Mesendoderm (in vitro differentiated cells): ENCODE measurements at regions not wholly inside any gene's neighbourhood (a gene's known extent, or its start where the extent isn't known, plus 50 kb on each side); places are given as distances from the start of the nearest gene placed in this dataset.

Source experiments
- DNase-seq: peaks from one replicate; pipeline ENCODE4 v3.0.0; 2013
- H2AK5ac ChIP-seq: 2 replicates; pipeline ENCODE4 v1.6.1; 2013; ENCODE audit warnings: low read length, inconsistent platforms
- H2BK120ac ChIP-seq: 2 replicates; pipeline ENCODE4 v1.6.1; 2013; ENCODE audit warnings: low read depth, mild to moderate bottlenecking, low read length, moderate library complexity, mixed read lengths
- H2BK15ac ChIP-seq: replicated peaks from 2 replicates; pipeline ENCODE4 v1.6.1; 2013; ENCODE audit warnings: low read depth, mild to moderate bottlenecking, moderate library complexity
- H2BK5ac ChIP-seq: 2 replicates; pipeline ENCODE4 v1.6.1; 2013; ENCODE audit warnings: low read length, inconsistent platforms
- H3K18ac ChIP-seq: 2 replicates; pipeline ENCODE4 v1.6.1; 2013; ENCODE audit warnings: mild to moderate bottlenecking, low read length, mixed read lengths
- H3K23ac ChIP-seq: one replicate; pipeline ENCODE4 v1.6.1; 2013; ENCODE audit warnings: low read length
- H3K27ac ChIP-seq: 2 replicates; pipeline ENCODE4 v1.5.1; 2013; ENCODE audit warnings: low read depth, mild to moderate bottlenecking, inconsistent platforms, low read length, moderate library complexity
- H3K27me3 ChIP-seq: 2 replicates; pipeline ENCODE4 v1.6.1; 2013; ENCODE audit warnings: low read length, control low read depth, mild to moderate bottlenecking, inconsistent platforms; ENCODE audit not compliant: insufficient read depth, poor library complexity
- H3K36me3 ChIP-seq: 2 replicates; pipeline ENCODE4 v1.6.1; 2013; ENCODE audit warnings: low read length, inconsistent platforms; ENCODE audit not compliant: control insufficient read depth, insufficient read depth
- H3K4ac ChIP-seq: one replicate; pipeline ENCODE4 v1.6.1; 2013; ENCODE audit warnings: low read depth, mild to moderate bottlenecking, low read length, moderate library complexity
- H3K4me1 ChIP-seq: 2 replicates; pipeline ENCODE4 v1.6.1; 2013; ENCODE audit warnings: low read depth, low read length, inconsistent platforms; ENCODE audit not compliant: control insufficient read depth
- H3K4me2 ChIP-seq: 2 replicates; pipeline ENCODE4 v1.6.1; 2013; ENCODE audit warnings: low read length
- H3K4me3 ChIP-seq: 2 replicates; pipeline ENCODE4 v1.5.1; 2013; ENCODE audit warnings: mild to moderate bottlenecking, low read length
- H3K56ac ChIP-seq: one replicate; pipeline ENCODE4 v1.6.1; 2013; ENCODE audit warnings: low read length
- H3K79me1 ChIP-seq: 2 replicates; pipeline ENCODE4 v1.6.1; 2013; ENCODE audit warnings: low read length, inconsistent platforms
- H3K79me2 ChIP-seq: 2 replicates; pipeline ENCODE4 v1.6.1; 2013; ENCODE audit warnings: mild to moderate bottlenecking, low read length; ENCODE audit not compliant: control insufficient read depth, insufficient read depth
- H3K9ac ChIP-seq: 2 replicates; pipeline ENCODE4 v1.6.1; 2013; ENCODE audit warnings: low read length, inconsistent platforms
- H4K5ac ChIP-seq: one replicate; pipeline ENCODE4 v1.6.1; 2013; ENCODE audit warnings: low read length
- H4K8ac ChIP-seq: one replicate; pipeline ENCODE4 v1.6.1; 2013; ENCODE audit warnings: low read depth, mild to moderate bottlenecking, control low read depth, low read length, moderate library complexity
- WGBS: extraction: QIAGEN DNeasy Blood & Tissue Kit; methylation state at CpG from one replicate; pipeline ENCODE4 v1.1.7; 2013; ENCODE audit warnings: low lambda C conversion rate, missing lambda C conversion rate; ENCODE audit not compliant: insufficient coverage; ENCODE audit errors: extremely low coverage; 5-methylcytosine and 5-hydroxymethylcytosine counted together

DNA sequence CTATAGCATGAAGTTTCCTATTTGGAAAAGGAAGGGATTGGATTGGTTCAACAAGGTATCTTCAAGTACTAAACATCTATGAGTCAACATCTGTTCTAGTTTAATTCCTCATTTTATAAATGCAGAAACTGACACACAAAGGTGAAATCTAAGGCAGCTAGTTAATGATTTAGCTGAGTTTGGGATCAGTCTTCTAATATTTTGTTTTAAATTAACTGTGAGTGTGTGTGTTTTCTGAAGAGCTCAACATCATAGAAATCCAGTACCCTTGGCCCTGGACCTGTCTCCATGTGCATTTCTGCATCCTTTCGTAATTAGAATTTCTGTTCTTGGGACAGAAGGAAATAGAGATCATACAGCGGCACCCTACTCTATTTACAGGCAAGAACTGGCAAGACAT is 105.9 kb downstream of the RGS2 start:
- H3K4me2 ChIP-seq = no peak overlapping the region
- H3K79me1 ChIP-seq = no peaks in the 10 kb centered on the region
- no peaks in the 10 kb centered on the region for H3K4me1 ChIP-seq
- no peak overlapping the region for H3K23ac ChIP-seq
- H3K27ac ChIP-seq = no peak overlapping the region
- no peak overlapping the region for H2BK15ac ChIP-seq
- no CpG with 5 or more reads among the region's 2 CpGs for WGBS
- no peak overlapping the region for H4K5ac ChIP-seq
- H2BK5ac ChIP-seq = no peak overlapping the region
- H4K8ac ChIP-seq = no peak overlapping the region
- H3K36me3 ChIP-seq = no peaks in the 10 kb centered on the region
- no peak overlapping the region for H3K56ac ChIP-seq
- no peaks in the 10 kb centered on the region for H3K79me2 ChIP-seq
- no peak overlapping the region for H3K18ac ChIP-seq
- no peak overlapping the region for H2AK5ac ChIP-seq
- H3K4ac ChIP-seq = no peak overlapping the region
- no peak for DNase-seq
- H3K4me3 ChIP-seq = no peak overlapping the region
- H3K9ac ChIP-seq = no peak overlapping the region
- H2BK120ac ChIP-seq = no peak overlapping the region
- H3K27me3 ChIP-seq = no peaks in the 10 kb centered on the region

DNA sequence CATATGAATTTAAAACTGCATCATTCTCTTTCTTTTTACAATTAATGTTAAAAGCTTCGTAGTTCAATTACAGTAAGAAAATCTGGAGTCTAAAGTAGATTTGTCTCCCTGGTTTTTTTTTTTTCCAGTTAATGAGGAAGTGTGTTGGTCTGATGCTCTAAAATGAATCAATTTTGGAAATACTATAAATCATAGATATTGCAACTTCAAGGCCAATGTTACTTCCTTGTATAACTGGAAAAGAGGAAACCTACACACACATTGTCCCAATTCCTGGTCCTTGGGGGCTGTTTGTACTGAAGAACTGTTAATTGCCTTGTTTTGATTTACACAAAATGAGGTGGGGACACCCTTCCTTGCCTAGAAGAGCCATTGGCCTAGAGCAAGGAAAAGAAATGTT is 107.2 kb downstream of the RGS2 start:
- no peaks in the 10 kb centered on the region for H3K79me2 ChIP-seq
- no peak overlapping the region for H3K9ac ChIP-seq
- no peaks in the 10 kb centered on the region for H3K27me3 ChIP-seq
- no peak overlapping the region for H2BK120ac ChIP-seq
- no CpG with 5 or more reads among the region's 1 CpG for WGBS
- no peak overlapping the region for H4K5ac ChIP-seq
- no peak overlapping the region for H3K18ac ChIP-seq
- no peak overlapping the region for H2BK5ac ChIP-seq
- H4K8ac ChIP-seq = no peak overlapping the region
- no peak overlapping the region for H3K4ac ChIP-seq
- DNase-seq = no peak
- no peaks in the 10 kb centered on the region for H3K4me1 ChIP-seq
- H3K56ac ChIP-seq = no peak overlapping the region
- H3K27ac ChIP-seq = no peak overlapping the region
- H3K36me3 ChIP-seq = no peaks in the 10 kb centered on the region
- H3K23ac ChIP-seq = no peak overlapping the region
- no peak overlapping the region for H2AK5ac ChIP-seq
- no peak overlapping the region for H3K4me3 ChIP-seq
- H3K79me1 ChIP-seq = no peaks in the 10 kb centered on the region
- H2BK15ac ChIP-seq = no peak overlapping the region
- no peak overlapping the region for H3K4me2 ChIP-seq

DNA sequence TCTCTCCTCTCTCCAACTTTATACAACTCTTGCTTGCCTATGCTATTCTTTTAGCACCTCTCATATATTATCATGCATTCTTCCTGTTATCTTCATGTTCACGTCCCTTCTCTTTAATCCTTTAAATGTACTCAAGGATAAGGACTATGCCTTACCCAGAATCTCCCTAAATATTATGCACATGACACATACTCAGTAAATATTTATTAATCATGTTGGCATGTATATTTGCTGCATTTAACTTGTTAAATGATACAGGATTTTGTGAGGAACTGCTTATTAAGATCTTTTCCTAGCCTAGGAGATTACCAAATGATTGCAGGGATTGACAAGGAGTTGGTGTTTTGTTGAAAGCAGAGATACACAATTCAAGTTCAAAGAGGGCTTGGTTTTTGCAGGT is 109.4 kb downstream of the RGS2 start:
- H3K9ac ChIP-seq = no peak overlapping the region
- H2BK5ac ChIP-seq = no peak overlapping the region
- H3K4ac ChIP-seq = no peak overlapping the region
- H4K8ac ChIP-seq = no peak overlapping the region
- H3K23ac ChIP-seq = no peak overlapping the region
- no peak overlapping the region for H2AK5ac ChIP-seq
- no peaks in the 10 kb centered on the region for H3K79me2 ChIP-seq
- H3K27ac ChIP-seq = no peak overlapping the region
- no peaks in the 10 kb centered on the region for H3K4me1 ChIP-seq
- H3K4me2 ChIP-seq = no peak overlapping the region
- no CpG with 5 or more reads among the region's 1 CpG for WGBS
- H3K36me3 ChIP-seq = no peaks in the 10 kb centered on the region
- no peak overlapping the region for H3K18ac ChIP-seq
- H3K79me1 ChIP-seq = no peaks in the 10 kb centered on the region
- H2BK120ac ChIP-seq = no peak overlapping the region
- H3K4me3 ChIP-seq = no peak overlapping the region
- no peak overlapping the region for H2BK15ac ChIP-seq
- no peak for DNase-seq
- H3K27me3 ChIP-seq = no peaks in the 10 kb centered on the region
- H4K5ac ChIP-seq = no peak overlapping the region
- H3K56ac ChIP-seq = no peak overlapping the region

GRCh38 chr1:192920412-192920811 is 111.6 kb downstream of the RGS2 start:
- no peaks in the 10 kb centered on the region for H3K4me1 ChIP-seq
- no peaks in the 10 kb centered on the region for H3K36me3 ChIP-seq
- no peak overlapping the region for H3K56ac ChIP-seq
- H2BK120ac ChIP-seq = no peak overlapping the region
- no peaks in the 10 kb centered on the region for H3K79me2 ChIP-seq
- H3K18ac ChIP-seq = no peak overlapping the region
- no peak overlapping the region for H2BK15ac ChIP-seq
- H4K5ac ChIP-seq = no peak overlapping the region
- no peak overlapping the region for H3K23ac ChIP-seq
- no peak for DNase-seq
- no peaks in the 10 kb centered on the region for H3K27me3 ChIP-seq
- no peaks in the 10 kb centered on the region for H3K79me1 ChIP-seq
- no CpG with 5 or more reads among the region's 3 CpGs for WGBS
- H2AK5ac ChIP-seq = no peak overlapping the region
- H3K27ac ChIP-seq = no peak overlapping the region
- no peak overlapping the region for H3K4me3 ChIP-seq
- no peak overlapping the region for H3K4me2 ChIP-seq
- H4K8ac ChIP-seq = no peak overlapping the region
- H3K9ac ChIP-seq = no peak overlapping the region
- H2BK5ac ChIP-seq = no peak overlapping the region
- no peak overlapping the region for H3K4ac ChIP-seq

DNA sequence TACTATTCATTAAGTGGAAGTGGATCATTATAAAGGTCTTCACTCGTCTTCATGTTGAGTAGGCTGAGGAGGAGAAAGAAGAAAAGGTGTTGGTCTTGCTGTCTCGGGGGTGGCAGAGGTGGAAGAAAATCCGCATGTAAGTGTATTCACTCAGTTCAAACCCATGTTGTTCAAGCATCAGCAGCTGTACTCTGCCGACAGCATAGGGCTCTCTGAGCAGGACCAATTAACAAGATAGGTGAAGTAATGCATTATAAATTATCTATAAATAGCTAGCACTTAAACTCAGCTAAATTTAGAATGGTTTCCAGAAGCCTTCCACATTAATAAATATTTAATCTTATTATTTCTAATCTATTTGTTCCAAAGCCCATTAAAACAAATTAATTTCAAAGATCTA is 116.8 kb downstream of the RGS2 start:
- H3K36me3 ChIP-seq = no peaks in the 10 kb centered on the region
- H3K9ac ChIP-seq = no peak overlapping the region
- no peak overlapping the region for H3K18ac ChIP-seq
- H2AK5ac ChIP-seq = no peak overlapping the region
- H3K4me3 ChIP-seq = no peak overlapping the region
- no peak overlapping the region for H2BK15ac ChIP-seq
- no peak overlapping the region for H4K5ac ChIP-seq
- H3K27ac ChIP-seq = no peak overlapping the region
- DNase-seq = no peak
- no peaks in the 10 kb centered on the region for H3K4me1 ChIP-seq
- no peak overlapping the region for H3K4ac ChIP-seq
- H3K79me1 ChIP-seq = no peaks in the 10 kb centered on the region
- no peak overlapping the region for H2BK5ac ChIP-seq
- H4K8ac ChIP-seq = no peak overlapping the region
- H3K4me2 ChIP-seq = no peak overlapping the region
- H3K56ac ChIP-seq = no peak overlapping the region
- no peak overlapping the region for H3K23ac ChIP-seq
- WGBS = no CpG with 5 or more reads among the region's 4 CpGs
- no peak overlapping the region for H2BK120ac ChIP-seq
- no peaks in the 10 kb centered on the region for H3K79me2 ChIP-seq
- H3K27me3 ChIP-seq = no peaks in the 10 kb centered on the region

DNA sequence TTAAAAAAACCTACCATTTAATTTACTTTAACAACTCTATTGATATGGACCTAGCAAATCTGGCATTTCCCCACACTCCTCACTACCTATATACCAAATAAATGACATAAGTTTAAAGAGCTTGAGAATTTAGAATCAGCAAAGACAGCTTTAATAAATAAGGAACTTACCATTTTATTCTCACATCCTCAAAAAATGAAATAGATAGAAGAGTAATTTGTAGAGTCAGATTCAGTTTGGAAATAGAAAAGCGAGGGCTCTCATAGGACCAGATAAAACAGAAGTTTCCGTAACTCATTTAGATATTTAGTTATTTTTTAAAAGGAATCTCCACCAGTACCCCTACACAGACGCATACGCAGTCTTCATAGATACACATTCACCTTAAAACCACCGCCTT is 117.9 kb downstream of the RGS2 start:
- H3K36me3 ChIP-seq = no peaks in the 10 kb centered on the region
- H2BK15ac ChIP-seq = no peak overlapping the region
- no peak overlapping the region for H3K56ac ChIP-seq
- H3K23ac ChIP-seq = no peak overlapping the region
- H3K18ac ChIP-seq = no peak overlapping the region
- DNase-seq = no peak
- no peaks in the 10 kb centered on the region for H3K27me3 ChIP-seq
- H2BK120ac ChIP-seq = no peak overlapping the region
- no peak overlapping the region for H3K27ac ChIP-seq
- no peak overlapping the region for H3K4me3 ChIP-seq
- H4K5ac ChIP-seq = no peak overlapping the region
- WGBS = 100% methylated on average over 3 of the region's 5 CpGs
- no peak overlapping the region for H2BK5ac ChIP-seq
- no peak overlapping the region for H3K4me2 ChIP-seq
- no peak overlapping the region for H3K4ac ChIP-seq
- no peaks in the 10 kb centered on the region for H3K4me1 ChIP-seq
- H3K79me2 ChIP-seq = no peaks in the 10 kb centered on the region
- H2AK5ac ChIP-seq = no peak overlapping the region
- H3K79me1 ChIP-seq = no peaks in the 10 kb centered on the region
- H4K8ac ChIP-seq = no peak overlapping the region
- no peak overlapping the region for H3K9ac ChIP-seq
